ENCODE measurements at regions not wholly inside any gene's neighbourhood (a gene's known extent, or its start where the extent isn't known, plus 50 kb on each side); places are given as distances from the start of the nearest gene placed in this dataset.

- no peak overlapping the region for H3K9ac ChIP-seq (ENCODE audit: low read length)
- H3F3A ChIP-seq (ENCODE audit: insufficient read depth, low read length), result no peaks in the 10 kb centered on the region
- no peak for DNase-seq
- no peaks in the 10 kb centered on the region for H3K36me3 ChIP-seq (replicated peaks; ENCODE audit: insufficient read depth, low read length)
- H3K27me3 ChIP-seq (replicated peaks; ENCODE audit: insufficient read depth, low read length), result no peaks in the 10 kb centered on the region
- H3K4me2 ChIP-seq (ENCODE audit: low read depth, low read length), result no peak overlapping the region
- H4K20me1 ChIP-seq (ENCODE audit: insufficient read depth, low read length), result no peaks in the 10 kb centered on the region
- H3K27ac ChIP-seq (ENCODE audit: low read length), result no peak overlapping the region
- peaks cover 4% of the 10 kb centered on the region; the same call in 1 of the 2 replicates for H3K4me1 ChIP-seq (ENCODE audit: low read length)
- H3K4me3 ChIP-seq (ENCODE audit: low read length), result no peak overlapping the region
- H3K79me2 ChIP-seq (ENCODE audit: low read length), result no peaks in the 10 kb centered on the region
- H3K9me2 ChIP-seq (replicated peaks; ENCODE audit: insufficient read depth, low read length), result no peaks in the 10 kb centered on the region
- H2AFZ ChIP-seq (ENCODE audit: low read length), result no peak overlapping the region
- TF ChIP-seq, protein P1, sequence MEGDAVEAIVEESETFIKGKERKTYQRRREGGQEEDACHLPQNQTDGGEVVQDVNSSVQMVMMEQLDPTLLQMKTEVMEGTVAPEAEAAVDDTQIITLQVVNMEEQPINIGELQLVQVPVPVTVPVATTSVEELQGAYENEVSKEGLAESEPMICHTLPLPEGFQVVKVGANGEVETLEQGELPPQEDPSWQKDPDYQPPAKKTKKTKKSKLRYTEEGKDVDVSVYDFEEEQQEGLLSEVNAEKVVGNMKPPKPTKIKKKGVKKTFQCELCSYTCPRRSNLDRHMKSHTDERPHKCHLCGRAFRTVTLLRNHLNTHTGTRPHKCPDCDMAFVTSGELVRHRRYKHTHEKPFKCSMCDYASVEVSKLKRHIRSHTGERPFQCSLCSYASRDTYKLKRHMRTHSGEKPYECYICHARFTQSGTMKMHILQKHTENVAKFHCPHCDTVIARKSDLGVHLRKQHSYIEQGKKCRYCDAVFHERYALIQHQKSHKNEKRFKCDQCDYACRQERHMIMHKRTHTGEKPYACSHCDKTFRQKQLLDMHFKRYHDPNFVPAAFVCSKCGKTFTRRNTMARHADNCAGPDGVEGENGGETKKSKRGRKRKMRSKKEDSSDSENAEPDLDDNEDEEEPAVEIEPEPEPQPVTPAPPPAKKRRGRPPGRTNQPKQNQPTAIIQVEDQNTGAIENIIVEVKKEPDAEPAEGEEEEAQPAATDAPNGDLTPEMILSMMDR (IDR thresholded peaks at IDR 0.05; ENCODE audit: low read length), result no peak
- TF ChIP-seq EZH2phosphoT487 (IDR thresholded peaks at IDR 0.05; ENCODE audit: low read length) (no peak), EZH2 (optimal IDR thresholded peaks at IDR 0.05; ENCODE audit: low read depth, low read length) (no peak)
- no peaks in the 10 kb centered on the region for H3K9me3 ChIP-seq (replicated peaks; ENCODE audit: insufficient read depth, low read length)
Observed at GRCh38 chr4:78689700-78690323, 86.3 kb upstream of the BMP2K start.

- H4K20me1 ChIP-seq (ENCODE audit: insufficient read depth, low read length), result no peaks in the 10 kb centered on the region
- H3K79me2 ChIP-seq (ENCODE audit: low read length), result no peaks in the 10 kb centered on the region
- H3K27me3 ChIP-seq (replicated peaks; ENCODE audit: insufficient read depth, low read length), result no peaks in the 10 kb centered on the region
- H2AFZ ChIP-seq (ENCODE audit: low read length), result no peak overlapping the region
- H3K9ac ChIP-seq (ENCODE audit: low read length), result no peak overlapping the region
- H3K4me2 ChIP-seq (ENCODE audit: low read depth, low read length), result no peak overlapping the region
- H3K9me3 ChIP-seq (replicated peaks; ENCODE audit: insufficient read depth, low read length), result no peaks in the 10 kb centered on the region
- peaks cover 4% of the 10 kb centered on the region; the same call in 1 of the 2 replicates for H3K4me1 ChIP-seq (ENCODE audit: low read length)
- H3K36me3 ChIP-seq (replicated peaks; ENCODE audit: insufficient read depth, low read length), result no peaks in the 10 kb centered on the region
- no peaks in the 10 kb centered on the region for H3F3A ChIP-seq (ENCODE audit: insufficient read depth, low read length)
- TF ChIP-seq, protein P1 (IDR thresholded peaks at IDR 0.05; ENCODE audit: low read length), result no peak
- TF ChIP-seq EZH2 (optimal IDR thresholded peaks at IDR 0.05; ENCODE audit: low read depth, low read length) (no peak), EZH2phosphoT487 (IDR thresholded peaks at IDR 0.05; ENCODE audit: low read length) (no peak)
- no peak overlapping the region for H3K4me3 ChIP-seq (ENCODE audit: low read length)
- H3K9me2 ChIP-seq (replicated peaks; ENCODE audit: insufficient read depth, low read length), result no peaks in the 10 kb centered on the region
- H3K27ac ChIP-seq (ENCODE audit: low read length), result no peak overlapping the region
- no peak for DNase-seq
Observed at GRCh38 chr4:78691334-78691754, 84.8 kb upstream of the BMP2K start.

GRCh38 chr4:78691971-78692821, 84.0 kb upstream of the BMP2K start:
- Histone ChIP-seq H2AFZ (ENCODE audit: low read length) (no peak overlapping the region), H3K9me2 (replicated peaks; ENCODE audit: insufficient read depth, low read length) (no peaks in the 10 kb centered on the region), H3K4me3 (ENCODE audit: low read length) (no peak overlapping the region), H3K36me3 (replicated peaks; ENCODE audit: insufficient read depth, low read length) (no peaks in the 10 kb centered on the region), H3K4me1 (ENCODE audit: low read length) (peaks cover 4% of the 10 kb centered on the region; the same call in 1 of the 2 replicates), H3K27me3 (replicated peaks; ENCODE audit: insufficient read depth, low read length) (no peaks in the 10 kb centered on the region), H3K9ac (ENCODE audit: low read length) (no peak overlapping the region), H3K27ac (ENCODE audit: low read length) (no peak overlapping the region), H3K4me2 (ENCODE audit: low read depth, low read length) (no peak overlapping the region), H4K20me1 (ENCODE audit: insufficient read depth, low read length) (no peaks in the 10 kb centered on the region), H3F3A (ENCODE audit: insufficient read depth, low read length) (no peaks in the 10 kb centered on the region), H3K9me3 (replicated peaks; ENCODE audit: insufficient read depth, low read length) (no peaks in the 10 kb centered on the region), H3K79me2 (ENCODE audit: low read length) (no peaks in the 10 kb centered on the region)
- TF ChIP-seq, protein P1 (IDR thresholded peaks at IDR 0.05; ENCODE audit: low read length), result no peak
- TF ChIP-seq EZH2phosphoT487 (IDR thresholded peaks at IDR 0.05; ENCODE audit: low read length) (no peak), EZH2 (optimal IDR thresholded peaks at IDR 0.05; ENCODE audit: low read depth, low read length) (no peak)
- no peak for DNase-seq
